Nephron (organoid): ENCODE measurements at regions not wholly inside any gene's neighbourhood (a gene's known extent, or its start where the extent isn't known, plus 50 kb on each side); places are given as distances from the start of the nearest gene placed in this dataset.
A peak's percentile ranks its signal among the peaks of the same experiment; 100 is the strongest.

Source experiments
- H3K27ac Mint-ChIP-seq, 3 experiments: 2 replicates each; pipeline ENCODE4 v1.8.0; 2020; ENCODE audit warnings: mixed read lengths in 3 of 3, mild to moderate bottlenecking in 2 of 3, moderate library complexity in 1 of 3
- H3K27me3 Mint-ChIP-seq: 2 replicates; pipeline ENCODE4 v1.8.0; 2021; ENCODE audit warnings: low read depth, mild to moderate bottlenecking, moderate library complexity, mixed read lengths
- H3K36me3 Mint-ChIP-seq: 2 replicates; pipeline ENCODE4 v1.8.0; 2020; ENCODE audit warnings: low read depth, mixed read lengths
- H3K4me1 Mint-ChIP-seq: 2 replicates; pipeline ENCODE4 v1.8.0; 2020; ENCODE audit warnings: mixed read lengths
- H3K4me3 Mint-ChIP-seq, 3 experiments: 2 replicates each; pipeline ENCODE4 v1.8.0; 2020; ENCODE audit warnings: mild to moderate bottlenecking in 3 of 3, mixed read lengths in 3 of 3, moderate library complexity in 2 of 3
- H3K9me3 Mint-ChIP-seq: 2 replicates; pipeline ENCODE4 v1.8.0; 2020; ENCODE audit warnings: mixed read lengths
- CTCF ChIP-seq, 3 experiments: fragments of 200-600 bp; sonication (generic); IDR thresholded peaks; one replicate each; pipeline ENCODE4 v1.5.0; 2021; ENCODE audit warnings: antibody characterized with exemption in 3 of 3; ENCODE audit not compliant: unreplicated experiment in 3 of 3

- TF ChIP-seq CTCF (IDR thresholded peaks at IDR 0.05; ENCODE audit: unreplicated experiment in 3 of 3): no peak
- Mint-ChIP-seq H3K36me3 (no peaks in the 10 kb centered on the region), H3K4me3 (no peak overlapping the region)
Measured at GRCh38 chr12:22850185-22850584, 225.2 kb downstream of the ETNK1 start.

GRCh38 chr12:22851532-22851931, 226.6 kb downstream of the ETNK1 start:
- H3K4me1 Mint-ChIP-seq: no peaks in the 10 kb centered on the region
- no peak overlapping the region for H3K4me3 Mint-ChIP-seq
- no peak for TF ChIP-seq CTCF (IDR thresholded peaks at IDR 0.05; ENCODE audit: unreplicated experiment in 3 of 3)
- H3K36me3 Mint-ChIP-seq: no peaks in the 10 kb centered on the region
- H3K27me3 Mint-ChIP-seq: peaks cover 10% of the 10 kb centered on the region
- no peak overlapping the region for H3K27ac Mint-ChIP-seq
- no peaks in the 10 kb centered on the region for H3K9me3 Mint-ChIP-seq

More at GRCh38 chr12:22850185-22850584, 225.2 kb downstream of the ETNK1 start:
- Mint-ChIP-seq H3K9me3 (no peaks in the 10 kb centered on the region), H3K27me3 (peaks cover 10% of the 10 kb centered on the region), H3K27ac (no peak overlapping the region), H3K4me1 (no peaks in the 10 kb centered on the region)

- Mint-ChIP-seq H3K9me3 (no peaks in the 10 kb centered on the region), H3K27ac (no peak overlapping the region), H3K36me3 (no peaks in the 10 kb centered on the region), H3K27me3 (peaks cover 16% of the 10 kb centered on the region), H3K4me1 (peaks cover 13% of the 10 kb centered on the region), H3K4me3 (no peak overlapping the region)
- TF ChIP-seq CTCF (IDR thresholded peaks at IDR 0.05; ENCODE audit: unreplicated experiment in 3 of 3): no peak
Measured at GRCh38 chr12:22855456-22855855, 230.5 kb downstream of the ETNK1 start.

GRCh38 chr12:22856178-22856577, 231.2 kb downstream of the ETNK1 start:
- peaks cover 16% of the 10 kb centered on the region for H3K27me3 Mint-ChIP-seq
- TF ChIP-seq CTCF (IDR thresholded peaks at IDR 0.05; ENCODE audit: unreplicated experiment in 3 of 3): peak; percentile 66 to 73 (median 67)
- no peak overlapping the region for H3K4me3 Mint-ChIP-seq
- peaks cover 17% of the 10 kb centered on the region for H3K4me1 Mint-ChIP-seq
- no peaks in the 10 kb centered on the region for H3K9me3 Mint-ChIP-seq
- no peaks in the 10 kb centered on the region for H3K36me3 Mint-ChIP-seq
- H3K27ac Mint-ChIP-seq: no peak overlapping the region

GRCh38 chr12:22858849-22859570, 234.0 kb downstream of the ETNK1 start:
- Mint-ChIP-seq H3K9me3 (no peaks in the 10 kb centered on the region), H3K27ac (no peak overlapping the region), H3K4me3 (no peak overlapping the region), H3K27me3 (peaks cover 10% of the 10 kb centered on the region), H3K36me3 (no peaks in the 10 kb centered on the region), H3K4me1 (peaks cover 17% of the 10 kb centered on the region)
- no peak for TF ChIP-seq CTCF (IDR thresholded peaks at IDR 0.05; ENCODE audit: unreplicated experiment in 3 of 3)

- H3K9me3 Mint-ChIP-seq: no peaks in the 10 kb centered on the region
- H3K27ac Mint-ChIP-seq: no peak overlapping the region
- H3K4me1 Mint-ChIP-seq: peaks cover 17% of the 10 kb centered on the region
- H3K27me3 Mint-ChIP-seq: peaks cover 7% of the 10 kb centered on the region
- TF ChIP-seq CTCF (IDR thresholded peaks at IDR 0.05; ENCODE audit: unreplicated experiment in 3 of 3): no peak
- no peak overlapping the region for H3K4me3 Mint-ChIP-seq
- H3K36me3 Mint-ChIP-seq: no peaks in the 10 kb centered on the region
Measured at GRCh38 chr12:22860926-22861325, 236.0 kb downstream of the ETNK1 start.
